Aorta (tissue), 5 donors: ENCODE measurements at regions not wholly inside any gene's neighbourhood (a gene's known extent, or its start where the extent isn't known, plus 50 kb on each side); places are given as distances from the start of the nearest gene placed in this dataset.

Experiments used
- ATAC-seq: fragments of 200-7000 bp; cut with Tn5 transposase; one replicate; pipeline ENCODE4 v1.9.1; 2022; ENCODE audit warnings: moderate library complexity; ENCODE audit not compliant: low FRiP score
- DNase-seq, 2 donors: peaks; one replicate each; pipeline ENCODE4 v3.0.0-alpha.2; 2020
- H3K27ac ChIP-seq, 2 donors: one replicate each; pipeline ENCODE4 v1.5.1; 2013; ENCODE audit warnings: low read length in 2 of 2, mild to moderate bottlenecking in 2 of 2, moderate library complexity in 2 of 2, control low read depth in 1 of 2, inconsistent platforms in 1 of 2, low read depth in 1 of 2
- H3K27me3 ChIP-seq, 2 donors: one replicate each; pipeline ENCODE4 v1.6.1; 2013; ENCODE audit warnings: control low read depth in 1 of 2, low read length in 1 of 2, mild to moderate bottlenecking in 1 of 2, moderate library complexity in 1 of 2; ENCODE audit not compliant: insufficient read depth in 2 of 2, control insufficient read depth in 1 of 2
- H3K36me3 ChIP-seq, 2 donors: one replicate each; pipeline ENCODE4 v1.6.1; 2013; ENCODE audit warnings: control low read depth in 1 of 2, low read length in 1 of 2, mild to moderate bottlenecking in 1 of 2; ENCODE audit not compliant: insufficient read depth in 2 of 2, control insufficient read depth in 1 of 2
- H3K4me1 ChIP-seq, 2 donors: one replicate each; pipeline ENCODE4 v1.6.1; 2013; ENCODE audit warnings: low read length in 2 of 2, control low read depth in 1 of 2, mild to moderate bottlenecking in 1 of 2, moderate library complexity in 1 of 2; ENCODE audit not compliant: insufficient read depth in 2 of 2, control insufficient read depth in 1 of 2
- H3K4me3 ChIP-seq, 2 donors: one replicate each; pipeline ENCODE4 v1.5.1; 2013; ENCODE audit warnings: low read length in 2 of 2, control low read depth in 1 of 2, mild to moderate bottlenecking in 1 of 2
- H3K9me3 ChIP-seq: one replicate; pipeline ENCODE4 v1.6.1; 2013; ENCODE audit warnings: mild to moderate bottlenecking, low read length; ENCODE audit not compliant: control insufficient read depth
- WGBS, 2 donors: extraction: QIAGEN DNeasy Blood & Tissue Kit; methylation state at CpG; one replicate each; pipeline ENCODE4 v1.1.7; 2013; 5-methylcytosine and 5-hydroxymethylcytosine counted together
- intact Hi-C, 2 donors: fragments of 100-400 bp; cut with DNase I; formaldehyde crosslinking; loops; one replicate each; pipeline versions ENCODE4 v1.14.2 to v1.15.0; 2022
- donor health status: healthy with polysubstance abuse.
- donor health status: Bipolar disorder and iron deficiency.
- donor health status: DM: no; HTN: no; CAD: no.
- donor health status: DM: no; HTN: no; CAD: no.
- donor health status: DM: yes; HTN: yes; CAD: no.

GRCh38 chr22:27132400-27132799 is 475.0 kb downstream of the MIAT start:
- H3K36me3 ChIP-seq = no peaks in the 10 kb centered on the region
- DNase-seq = no peak
- H3K9me3 ChIP-seq = no peaks in the 10 kb centered on the region
- no peaks in the 10 kb centered on the region for H3K4me1 ChIP-seq
- H3K27me3 ChIP-seq = no peaks in the 10 kb centered on the region
- H3K4me3 ChIP-seq = no peak overlapping the region
- H3K27ac ChIP-seq = no peak overlapping the region
- intact Hi-C loops = no loop called here
- 92 to 95% methylated on average over 3 of the region's 3 CpGs for WGBS, 2 donors
- no peak for ATAC-seq

DNA sequence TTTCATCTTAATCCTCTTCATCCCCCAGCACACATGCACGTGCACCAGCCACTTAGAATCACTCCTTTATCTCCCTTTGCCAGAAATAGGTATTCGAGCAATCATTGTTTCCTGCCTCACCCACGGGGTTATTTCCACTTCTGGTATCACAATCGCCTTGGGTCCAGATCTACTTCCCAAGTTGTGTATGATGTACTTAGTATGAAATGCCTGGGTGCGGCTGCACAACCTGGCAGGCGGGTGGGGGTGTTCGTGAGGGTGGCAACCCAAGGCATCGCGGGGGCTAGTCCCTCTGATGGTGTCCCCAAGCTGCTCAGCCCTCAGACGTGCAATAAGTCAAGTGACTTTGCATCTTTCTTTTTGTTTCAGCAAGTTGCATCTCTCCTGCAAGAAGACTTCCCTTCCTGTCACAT is 475.6 kb downstream of the MIAT start:
- no peaks in the 10 kb centered on the region for H3K9me3 ChIP-seq
- no peak overlapping the region for H3K4me3 ChIP-seq
- no peaks in the 10 kb centered on the region for H3K27me3 ChIP-seq
- no peaks in the 10 kb centered on the region for H3K4me1 ChIP-seq
- no peak for ATAC-seq
- DNase-seq = no peak
- no peaks in the 10 kb centered on the region for H3K36me3 ChIP-seq
- intact Hi-C loops = no loop called here
- H3K27ac ChIP-seq = no peak overlapping the region
- WGBS, 2 donors = 84 to 87% methylated on average over 10 of the region's 10 CpGs

GRCh38 chr22:27133681-27134314 is 476.4 kb downstream of the MIAT start:
- Histone ChIP-seq H3K4me3 (no peak overlapping the region), H3K4me1 (no peaks in the 10 kb centered on the region), H3K9me3 (no peaks in the 10 kb centered on the region), H3K36me3 (no peaks in the 10 kb centered on the region), H3K27me3 (no peaks in the 10 kb centered on the region), H3K27ac (no peak overlapping the region)
- DNase-seq (no peak), ATAC-seq (no peak)
- WGBS, 2 donors = 90 to 91% methylated on average over 11 of the region's 11 CpGs
- intact Hi-C loops = no loop called here

DNA sequence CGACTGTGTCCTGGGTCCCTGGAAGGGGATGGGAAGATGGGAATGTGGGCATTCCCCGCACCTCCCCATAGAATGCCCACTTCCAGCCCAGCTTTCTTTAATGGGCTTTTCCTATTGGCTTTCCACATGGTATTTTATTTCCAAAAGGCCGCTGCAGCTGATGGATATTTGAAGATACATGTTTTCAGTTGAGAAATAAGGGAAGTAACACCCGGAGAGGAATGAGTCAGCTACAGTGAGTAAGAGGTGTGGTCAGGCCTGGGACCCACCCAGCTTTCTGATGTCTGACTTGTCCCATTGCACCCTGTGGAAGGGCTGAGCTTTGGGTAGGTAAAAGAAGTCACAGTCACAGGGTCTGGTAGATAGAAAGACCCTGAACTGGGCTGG is 476.9 kb downstream of the MIAT start:
- WGBS, 2 donors = 78 to 84% methylated on average over 4 of the region's 4 CpGs
- Histone ChIP-seq H3K36me3 (no peaks in the 10 kb centered on the region), H3K4me3 (no peak overlapping the region), H3K27ac (no peak overlapping the region), H3K4me1 (no peaks in the 10 kb centered on the region), H3K9me3 (no peaks in the 10 kb centered on the region), H3K27me3 (no peaks in the 10 kb centered on the region)
- peak in 1 of 2 donors; percentile 75 for DNase-seq
- intact Hi-C loops = no loop called here
- ATAC-seq = peak; percentile 66

- no peaks in the 10 kb centered on the region for H3K36me3 ChIP-seq
- no peaks in the 10 kb centered on the region for H3K9me3 ChIP-seq
- no peak for DNase-seq
- intact Hi-C loops = no loop called here
- no peaks in the 10 kb centered on the region for H3K27me3 ChIP-seq
- H3K4me3 ChIP-seq = no peak overlapping the region
- no peak overlapping the region for H3K27ac ChIP-seq
- WGBS, 2 donors = 75 to 76% methylated on average over 7 of the region's 7 CpGs
- H3K4me1 ChIP-seq = no peaks in the 10 kb centered on the region
- no peak for ATAC-seq
Observed at GRCh38 chr22:27135031-27135981, 477.9 kb downstream of the MIAT start.

- H3K27me3 ChIP-seq = no peaks in the 10 kb centered on the region
- no peaks in the 10 kb centered on the region for H3K4me1 ChIP-seq
- no peak overlapping the region for H3K27ac ChIP-seq
- DNase-seq (no peak), ATAC-seq (no peak)
- intact Hi-C loops = no loop called here
- H3K36me3 ChIP-seq = no peaks in the 10 kb centered on the region
- 96 to 100% methylated on average over 2 of the region's 2 CpGs for WGBS, 2 donors
- H3K4me3 ChIP-seq = no peak overlapping the region
- H3K9me3 ChIP-seq = no peaks in the 10 kb centered on the region
Observed at GRCh38 chr22:27136596-27136995, 479.2 kb downstream of the MIAT start.

DNA sequence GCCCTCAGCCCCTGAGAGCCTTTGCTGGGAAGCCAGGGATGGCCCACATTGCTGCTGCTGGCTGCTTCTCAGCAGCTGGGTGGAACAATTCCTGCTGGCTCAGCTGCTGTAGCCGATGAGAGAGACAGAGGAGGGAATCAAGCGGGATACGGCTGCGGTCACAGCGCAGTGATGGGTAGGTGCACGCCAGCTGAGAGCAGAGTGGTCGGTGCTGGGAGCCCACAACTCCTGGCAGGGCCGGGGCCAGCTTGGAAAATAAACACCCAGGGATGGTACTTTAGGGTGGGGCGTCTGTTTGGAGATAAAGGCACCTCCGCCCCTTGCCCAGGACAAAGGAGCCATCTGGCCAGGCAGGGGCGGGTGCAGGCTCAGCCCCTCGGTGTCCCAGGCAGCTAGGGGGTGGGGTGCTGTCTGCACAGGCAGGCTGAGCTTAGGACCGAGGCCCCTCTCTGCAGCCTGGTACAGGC is 480.5 kb downstream of the MIAT start:
- no peak for DNase-seq

DNA sequence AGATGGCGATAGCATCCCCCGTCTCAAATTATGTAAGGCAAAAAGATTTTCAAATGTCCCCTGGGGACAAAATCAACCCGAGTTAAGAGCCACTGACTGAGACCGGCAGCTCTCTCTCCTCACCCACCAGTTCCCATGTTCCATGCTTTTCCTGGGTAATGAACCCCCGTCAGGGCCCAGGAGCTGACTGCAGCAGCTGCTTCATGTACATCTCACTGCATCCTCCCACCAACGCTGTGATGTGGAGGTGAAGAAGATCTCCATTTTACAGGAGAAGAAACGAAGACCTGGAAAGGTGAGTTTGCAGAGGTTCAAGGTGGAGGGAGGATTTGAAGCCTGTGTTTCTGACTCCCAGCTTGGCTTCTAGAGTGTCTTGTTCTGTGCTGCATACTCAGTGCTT is 481.1 kb downstream of the MIAT start:
- intact Hi-C loops = no loop called here

More for the DNA sequence above, 480.5 kb downstream of the MIAT start:
- no peak overlapping the region for H3K4me3 ChIP-seq
- no peak overlapping the region for H3K27ac ChIP-seq
- intact Hi-C loops = no loop called here
- no peaks in the 10 kb centered on the region for H3K9me3 ChIP-seq
- H3K27me3 ChIP-seq = no peaks in the 10 kb centered on the region
- peak; percentile 40 for ATAC-seq
- WGBS, 2 donors = 87 to 90% methylated on average over 13 of the region's 13 CpGs
- H3K4me1 ChIP-seq = no peaks in the 10 kb centered on the region
- H3K36me3 ChIP-seq = no peaks in the 10 kb centered on the region

More for the DNA sequence above, 481.1 kb downstream of the MIAT start:
- 96 to 98% methylated on average over 7 of the region's 7 CpGs for WGBS, 2 donors
- Histone ChIP-seq H3K36me3 (no peaks in the 10 kb centered on the region), H3K4me1 (no peaks in the 10 kb centered on the region), H3K9me3 (no peaks in the 10 kb centered on the region), H3K4me3 (no peak overlapping the region), H3K27me3 (no peaks in the 10 kb centered on the region), H3K27ac (no peak overlapping the region)
- ATAC-seq (no peak), DNase-seq (no peak)
